HCT116 (cell line): ENCODE measurements at regions not wholly inside any gene's neighbourhood (a gene's known extent, or its start where the extent isn't known, plus 50 kb on each side); places are given as distances from the start of the nearest gene placed in this dataset.

Experiments used
- ATAC-seq: fragments of 200-7000 bp; cut with Tn5 transposase; 2 replicates; pipeline ENCODE4 v1.9.1; 2020; ENCODE audit warnings: mild to moderate bottlenecking, moderate library complexity
- BruUV-seq: library from RNA; stranded (reverse); fragments of 400-500 nt; replicated peaks from 2 replicates; lab custom pipeline; 2021; lab: Mats Ljungman, UMichigan
- CTCF ChIA-PET: fragments of 300-600 bp; sonication (Branson Sonifier 250); formaldehyde crosslinking; loops from one replicate; lab custom pipeline; 2021; ENCODE audit warnings: antibody characterized with exemption; lab: Charles Lee
- POLR2A ChIA-PET: fragments of 300-600, 350-600 bp; sonication (Branson Sonifier 250); formaldehyde crosslinking; loops from one replicate; lab custom pipeline; 2021; ENCODE audit warnings: antibody characterized with exemption; lab: Charles Lee
- RAD21 ChIA-PET, 2 experiments: fragments of 300-600 bp; sonication (Branson Sonifier 250); formaldehyde crosslinking; loops; one replicate each; lab custom pipeline; 2023; ENCODE audit warnings: low total read pairs in 2 of 2; ENCODE audit not compliant: uncharacterized antibody in 2 of 2, unreplicated experiment in 2 of 2, low non-redundant PET in 1 of 2; lab: Charles Lee
- DNase-seq: peaks from one replicate; pipeline ENCODE4 v3.0.0-alpha.2; 2010; ENCODE audit warnings: low read depth, low spot score
- H2AFZ ChIP-seq: fragments of 200-600 bp; shearing (Covaris generic), sonication (generic); 2 replicates; pipeline ENCODE4 v1.6.1; 2017; ENCODE audit warnings: low read depth, mixed run types, mixed read lengths, antibody characterized with exemption, low read length; ENCODE audit not compliant: poor library complexity, severe bottlenecking
- H3K27ac ChIP-seq: 2 replicates; pipeline ENCODE4 v1.5.1; 2012; ENCODE audit warnings: low read depth, low read length
- H3K27me3 ChIP-seq: fragments of 200-600 bp; sonication (generic); 2 replicates; pipeline ENCODE4 v1.6.1; 2016; ENCODE audit warnings: mixed run types, low read length, mixed read lengths; ENCODE audit not compliant: insufficient read depth
- H3K36me3 ChIP-seq, 2 experiments: fragments of 200-500 bp in 1 of 2; fragments of 200-600 bp in 1 of 2; sonication (Bioruptor generic) in 1 of 2; sonication (generic) in 1 of 2; 2 replicates each; pipeline versions ENCODE4 v1.5.1 to v1.6.1; 2014 to 2016; ENCODE audit warnings: low read length in 2 of 2, inconsistent platforms in 1 of 2, mixed read lengths in 1 of 2, mixed run types in 1 of 2; ENCODE audit not compliant: insufficient read depth in 2 of 2, control insufficient read depth in 1 of 2
- H3K4me1 ChIP-seq, 2 experiments: fragments of 200-600 bp in 1 of 2; sonication (generic) in 1 of 2; 2 replicates each; pipeline versions ENCODE4 v1.5.1 to v1.6.1; 2012 to 2017; ENCODE audit warnings: low read length in 2 of 2, inconsistent platforms in 1 of 2, mild to moderate bottlenecking in 1 of 2, mixed read lengths in 1 of 2, mixed run types in 1 of 2, moderate library complexity in 1 of 2; ENCODE audit not compliant: insufficient read depth in 2 of 2, control insufficient read depth in 1 of 2
- H3K4me2 ChIP-seq: fragments of 200-600 bp; sonication (generic); 2 replicates; pipeline ENCODE4 v1.6.1; 2017; ENCODE audit warnings: mixed run types, low read length, mixed read lengths
- H3K4me3 ChIP-seq, 2 experiments: fragments of 200-600 bp in 1 of 2; sonication (generic) in 1 of 2; replicated peaks in 1 of 2; 2 replicates each; pipeline ENCODE4 v1.5.1; 2011 to 2016; ENCODE audit warnings: low read length in 2 of 2, control low read depth in 1 of 2, low read depth in 1 of 2, mild to moderate bottlenecking in 1 of 2, mixed read lengths in 1 of 2, mixed run types in 1 of 2
- H3K79me2 ChIP-seq: fragments of 200-600 bp; sonication (generic); 2 replicates; pipeline ENCODE4 v1.6.1; 2017; ENCODE audit warnings: mild to moderate bottlenecking, mixed run types, low read length, moderate library complexity, mixed read lengths; ENCODE audit not compliant: insufficient read depth
- H3K9ac ChIP-seq: fragments of 200-600 bp; sonication (generic); 2 replicates; pipeline ENCODE4 v1.6.1; 2016; ENCODE audit warnings: low read length, mixed read lengths
- H3K9me2 ChIP-seq: fragments of 200-600 bp; sonication (generic), shearing (Covaris generic); 2 replicates; pipeline ENCODE4 v1.6.1; 2017; ENCODE audit warnings: mixed run types, mild to moderate bottlenecking, moderate library complexity; ENCODE audit not compliant: insufficient read depth
- H3K9me3 ChIP-seq, 2 experiments: fragments of 200-500 bp in 1 of 2; fragments of 200-600 bp in 1 of 2; sonication (Bioruptor generic) in 1 of 2; sonication (generic) in 1 of 2; 2 replicates each; pipeline ENCODE4 v1.6.1; 2014 to 2017; ENCODE audit warnings: low read length in 2 of 2, mixed read lengths in 2 of 2, inconsistent platforms in 1 of 2, low read depth in 1 of 2, mild to moderate bottlenecking in 1 of 2, mixed run types in 1 of 2, moderate library complexity in 1 of 2; ENCODE audit not compliant: control insufficient read depth in 1 of 2, insufficient read depth in 1 of 2
- H4K20me1 ChIP-seq: fragments of 200-600 bp; sonication (generic), shearing (Covaris generic); 2 replicates; pipeline ENCODE4 v1.6.1; 2017; ENCODE audit warnings: mixed run types, mild to moderate bottlenecking, moderate library complexity; ENCODE audit not compliant: insufficient read depth
- CTCF ChIP-seq, 3 experiments: fragments of 200-600 bp in 1 of 3; sonication (generic) in 1 of 3; IDR thresholded peaks in 2 of 3; conservative IDR thresholded peaks in 1 of 3; 2 replicates each; pipeline ENCODE4 v1.5.1; 2012 to 2017; ENCODE audit warnings: low read depth in 2 of 3, low read length in 2 of 3, antibody characterized with exemption in 1 of 3, borderline replicate concordance in 1 of 3, control low read depth in 1 of 3, mild to moderate bottlenecking in 1 of 3, mixed read lengths in 1 of 3, mixed run types in 1 of 3, moderate library complexity in 1 of 3; ENCODE audit not compliant: insufficient read depth in 1 of 3
- EGR1 ChIP-seq: IDR thresholded peaks from 2 replicates; pipeline ENCODE4 v1.6.1; 2012; ENCODE audit warnings: low read depth
- FOSL1 ChIP-seq: IDR thresholded peaks from 2 replicates; pipeline ENCODE4 v1.6.1; 2012; ENCODE audit warnings: low read depth
- POLR2A ChIP-seq: IDR thresholded peaks from 2 replicates; pipeline ENCODE4 v1.7.0; 2011; ENCODE audit warnings: borderline replicate concordance; ENCODE audit not compliant: insufficient read depth, insufficient read length; ENCODE audit errors: extremely low read depth
- POLR2AphosphoS5 ChIP-seq: IDR thresholded peaks from 2 replicates; pipeline ENCODE4 v1.6.1; 2011; ENCODE audit warnings: mild to moderate bottlenecking, low read depth, low read length, moderate library complexity
- RAD21 ChIP-seq: IDR thresholded peaks from 2 replicates; pipeline ENCODE4 v1.6.1; 2012; ENCODE audit warnings: low read depth, mild to moderate bottlenecking
- SP1 ChIP-seq: IDR thresholded peaks from 2 replicates; pipeline ENCODE4 v1.6.1; 2012; ENCODE audit warnings: low read depth
- SRF ChIP-seq: IDR thresholded peaks from 2 replicates; pipeline ENCODE4 v1.6.1; 2012; ENCODE audit warnings: low read depth
- TCF7L2 ChIP-seq: IDR thresholded peaks from 2 replicates; pipeline ENCODE4 v1.7.0; 2011; ENCODE audit warnings: borderline replicate concordance, inconsistent platforms; ENCODE audit not compliant: insufficient read depth, insufficient read length; ENCODE audit errors: extremely low read depth
- YY1 ChIP-seq: IDR thresholded peaks from 2 replicates; pipeline ENCODE4 v1.6.1; 2011; ENCODE audit warnings: low read length, low read depth, moderate library complexity, mild to moderate bottlenecking; ENCODE audit not compliant: insufficient replicate concordance; ENCODE audit errors: extremely low read depth
- ZNF274 ChIP-seq: fragments of 200-500 bp; sonication (Bioruptor generic); IDR thresholded peaks from 2 replicates; pipeline ENCODE4 v1.6.1; 2014; ENCODE audit warnings: mild to moderate bottlenecking, low read depth, low read length, inconsistent platforms
- intact Hi-C: fragments of 100-400 bp; cut with micrococcal nuclease; formaldehyde crosslinking; loops from 2 replicates; pipeline ENCODE4 v1.10.0; 2022
- TF ChIP-seq, protein P1 (sequence below): IDR thresholded peaks from 2 replicates; pipeline ENCODE4 v1.6.1; 2012; ENCODE audit warnings: low read depth
- TF ChIP-seq, protein P2 (sequence below): IDR thresholded peaks from 2 replicates; pipeline ENCODE4 v1.6.1; 2011; ENCODE audit warnings: mild to moderate bottlenecking, low read length, moderate library complexity; ENCODE audit not compliant: insufficient replicate concordance; ENCODE audit errors: extremely low read depth

GRCh38 chr10:120367341-120367740 lies 89.7 kb upstream of the PLPP4 start (continued):
- TF ChIP-seq, protein P1, sequence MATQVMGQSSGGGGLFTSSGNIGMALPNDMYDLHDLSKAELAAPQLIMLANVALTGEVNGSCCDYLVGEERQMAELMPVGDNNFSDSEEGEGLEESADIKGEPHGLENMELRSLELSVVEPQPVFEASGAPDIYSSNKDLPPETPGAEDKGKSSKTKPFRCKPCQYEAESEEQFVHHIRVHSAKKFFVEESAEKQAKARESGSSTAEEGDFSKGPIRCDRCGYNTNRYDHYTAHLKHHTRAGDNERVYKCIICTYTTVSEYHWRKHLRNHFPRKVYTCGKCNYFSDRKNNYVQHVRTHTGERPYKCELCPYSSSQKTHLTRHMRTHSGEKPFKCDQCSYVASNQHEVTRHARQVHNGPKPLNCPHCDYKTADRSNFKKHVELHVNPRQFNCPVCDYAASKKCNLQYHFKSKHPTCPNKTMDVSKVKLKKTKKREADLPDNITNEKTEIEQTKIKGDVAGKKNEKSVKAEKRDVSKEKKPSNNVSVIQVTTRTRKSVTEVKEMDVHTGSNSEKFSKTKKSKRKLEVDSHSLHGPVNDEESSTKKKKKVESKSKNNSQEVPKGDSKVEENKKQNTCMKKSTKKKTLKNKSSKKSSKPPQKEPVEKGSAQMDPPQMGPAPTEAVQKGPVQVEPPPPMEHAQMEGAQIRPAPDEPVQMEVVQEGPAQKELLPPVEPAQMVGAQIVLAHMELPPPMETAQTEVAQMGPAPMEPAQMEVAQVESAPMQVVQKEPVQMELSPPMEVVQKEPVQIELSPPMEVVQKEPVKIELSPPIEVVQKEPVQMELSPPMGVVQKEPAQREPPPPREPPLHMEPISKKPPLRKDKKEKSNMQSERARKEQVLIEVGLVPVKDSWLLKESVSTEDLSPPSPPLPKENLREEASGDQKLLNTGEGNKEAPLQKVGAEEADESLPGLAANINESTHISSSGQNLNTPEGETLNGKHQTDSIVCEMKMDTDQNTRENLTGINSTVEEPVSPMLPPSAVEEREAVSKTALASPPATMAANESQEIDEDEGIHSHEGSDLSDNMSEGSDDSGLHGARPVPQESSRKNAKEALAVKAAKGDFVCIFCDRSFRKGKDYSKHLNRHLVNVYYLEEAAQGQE: no peak

DNA sequence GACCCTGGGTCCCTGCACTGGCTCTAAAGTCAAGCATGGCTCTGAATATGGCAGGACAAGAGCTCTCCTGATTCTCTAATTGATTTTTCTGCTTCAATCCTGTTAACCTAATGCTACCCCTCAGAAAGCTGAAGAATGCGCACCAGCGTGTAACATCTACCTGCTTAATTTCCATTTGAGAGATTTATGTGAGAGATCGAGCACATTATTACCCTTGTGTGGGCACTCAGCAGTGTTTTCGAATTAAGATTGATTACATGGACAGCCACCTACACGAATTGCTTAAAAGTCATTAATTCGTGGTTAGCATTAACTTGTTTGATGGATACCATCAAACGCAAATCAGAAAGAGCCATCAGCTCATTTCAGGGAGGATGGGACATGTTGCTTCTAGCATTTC lies 88.7 kb upstream of the PLPP4 start:
- H2AFZ ChIP-seq: no peak overlapping the region
- no peaks in the 10 kb centered on the region for H3K4me1 ChIP-seq
- H3K9me2 ChIP-seq: no peaks in the 10 kb centered on the region
- no peak overlapping the region for H3K9ac ChIP-seq
- H3K4me3 ChIP-seq: no peak overlapping the region
- ChIA-PET CTCF (no interaction called here), RAD21 (no interaction called here), POLR2A (no interaction called here)
- BruUV-seq: no TSS peak
- ATAC-seq (no peak), DNase-seq (no peak)
- H3K79me2 ChIP-seq: no peaks in the 10 kb centered on the region
- no peak overlapping the region for H3K27ac ChIP-seq
- H4K20me1 ChIP-seq: no peaks in the 10 kb centered on the region
- no peaks in the 10 kb centered on the region for H3K36me3 ChIP-seq
- H3K4me2 ChIP-seq: no peak overlapping the region
- intact Hi-C loops: no loop called here
- H3K9me3 ChIP-seq: no peaks in the 10 kb centered on the region
- peaks cover 53% of the 10 kb centered on the region for H3K27me3 ChIP-seq
- TF ChIP-seq, protein P1: no peak
- no peak for TF ChIP-seq YY1
- TF ChIP-seq SP1: no peak
- TF ChIP-seq, protein P2, sequence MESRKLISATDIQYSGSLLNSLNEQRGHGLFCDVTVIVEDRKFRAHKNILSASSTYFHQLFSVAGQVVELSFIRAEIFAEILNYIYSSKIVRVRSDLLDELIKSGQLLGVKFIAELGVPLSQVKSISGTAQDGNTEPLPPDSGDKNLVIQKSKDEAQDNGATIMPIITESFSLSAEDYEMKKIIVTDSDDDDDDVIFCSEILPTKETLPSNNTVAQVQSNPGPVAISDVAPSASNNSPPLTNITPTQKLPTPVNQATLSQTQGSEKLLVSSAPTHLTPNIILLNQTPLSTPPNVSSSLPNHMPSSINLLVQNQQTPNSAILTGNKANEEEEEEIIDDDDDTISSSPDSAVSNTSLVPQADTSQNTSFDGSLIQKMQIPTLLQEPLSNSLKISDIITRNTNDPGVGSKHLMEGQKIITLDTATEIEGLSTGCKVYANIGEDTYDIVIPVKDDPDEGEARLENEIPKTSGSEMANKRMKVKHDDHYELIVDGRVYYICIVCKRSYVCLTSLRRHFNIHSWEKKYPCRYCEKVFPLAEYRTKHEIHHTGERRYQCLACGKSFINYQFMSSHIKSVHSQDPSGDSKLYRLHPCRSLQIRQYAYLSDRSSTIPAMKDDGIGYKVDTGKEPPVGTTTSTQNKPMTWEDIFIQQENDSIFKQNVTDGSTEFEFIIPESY: no peak
- TF ChIP-seq POLR2A: no peak
- TF ChIP-seq EGR1: no peak
- TF ChIP-seq RAD21: no peak
- no peak for TF ChIP-seq TCF7L2
- no peak for TF ChIP-seq CTCF (IDR thresholded peaks at IDR 0.05 in 2 of 3, conservative IDR thresholded peaks at IDR 0.05 in 1 of 3; ENCODE audit: borderline replicate concordance in 1 of 3, insufficient read depth in 1 of 3, low read depth in 2 of 3, low read length in 2 of 3)
- TF ChIP-seq POLR2AphosphoS5: no peak
- no peak for TF ChIP-seq ZNF274
- no peak for TF ChIP-seq FOSL1
- TF ChIP-seq SRF: no peak
